ENCODE measurements at regions not wholly inside any gene's neighbourhood (a gene's known extent, or its start where the extent isn't known, plus 50 kb on each side); places are given as distances from the start of the nearest gene placed in this dataset.

DNA sequence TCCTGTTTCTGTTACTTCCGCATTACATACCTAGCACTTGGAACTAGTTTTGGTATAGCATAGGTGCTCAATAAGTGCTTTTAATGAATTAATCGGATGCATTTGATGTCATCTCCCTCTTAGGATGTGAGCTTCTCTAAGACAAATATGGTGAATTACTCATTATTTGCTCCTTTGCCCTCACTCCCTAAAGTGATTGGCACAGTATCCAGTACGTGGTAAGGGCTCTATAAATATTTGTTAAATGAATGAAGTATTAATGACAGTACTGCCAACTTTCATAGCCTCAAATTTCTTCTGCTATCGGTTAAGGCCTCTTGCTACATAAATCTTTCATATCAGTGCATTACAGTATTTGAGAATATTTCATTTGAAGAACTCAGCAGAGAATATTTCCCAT, 75.9 kb upstream of the ARID5B start:
- DNase-seq, result no peak
- ChIA-PET POLR2A (no interaction called here), CTCF (no interaction called here)
- H3K79me2 ChIP-seq (ENCODE audit: insufficient read depth), result no peaks in the 10 kb centered on the region
- peaks cover 0 to 10% of the 10 kb centered on the region in 2 experiments; a peak in 3 of 4 replicates for H3K4me1 ChIP-seq (ENCODE audit: control insufficient read depth in 1 of 2, insufficient read depth in 2 of 2, low read depth in 1 of 2, low read length in 1 of 2)
- H3K9me3 ChIP-seq, result no peaks in the 10 kb centered on the region
- no peak overlapping the region for H3K27ac ChIP-seq (ENCODE audit: low read depth in 2 of 2, low read length in 1 of 2)
- H2AFZ ChIP-seq (ENCODE audit: low read depth), result no peak overlapping the region
- TF ChIP-seq GABPA (IDR thresholded peaks at IDR 0.05; ENCODE audit: low read depth) (no peak), MXI1 (IDR thresholded peaks at IDR 0.05; ENCODE audit: low read depth, low read length) (no peak), RAD21 (IDR thresholded peaks at IDR 0.05; ENCODE audit: low read length) (no peak), FOXJ3 (CRISPR knock-in tag; IDR thresholded peaks at IDR 0.05) (no peak), NFIC (IDR thresholded peaks at IDR 0.05; ENCODE audit: borderline replicate concordance) (no peak), ZBTB33 (IDR thresholded peaks at IDR 0.05; ENCODE audit: borderline replicate concordance, low read depth) (no peak), USF1 (IDR thresholded peaks at IDR 0.05; ENCODE audit: borderline replicate concordance, low read depth) (no peak), ELF1 (IDR thresholded peaks at IDR 0.05) (no peak), POLR2AphosphoS5 (IDR thresholded peaks at IDR 0.05; ENCODE audit: low read depth, low read length) (no peak), GATA2 (CRISPR knock-in tag; IDR thresholded peaks at IDR 0.05) (no peak)
- TF ChIP-seq, protein P1, sequence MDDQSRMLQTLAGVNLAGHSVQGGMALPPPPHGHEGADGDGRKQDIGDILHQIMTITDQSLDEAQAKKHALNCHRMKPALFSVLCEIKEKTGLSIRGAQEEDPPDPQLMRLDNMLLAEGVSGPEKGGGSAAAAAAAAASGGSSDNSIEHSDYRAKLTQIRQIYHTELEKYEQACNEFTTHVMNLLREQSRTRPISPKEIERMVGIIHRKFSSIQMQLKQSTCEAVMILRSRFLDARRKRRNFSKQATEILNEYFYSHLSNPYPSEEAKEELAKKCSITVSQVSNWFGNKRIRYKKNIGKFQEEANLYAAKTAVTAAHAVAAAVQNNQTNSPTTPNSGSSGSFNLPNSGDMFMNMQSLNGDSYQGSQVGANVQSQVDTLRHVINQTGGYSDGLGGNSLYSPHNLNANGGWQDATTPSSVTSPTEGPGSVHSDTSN (IDR thresholded peaks at IDR 0.05), result no peak
- no peaks in the 10 kb centered on the region for H3K27me3 ChIP-seq (ENCODE audit: insufficient read depth)
- no peak overlapping the region for H3K4me3 ChIP-seq (ENCODE audit: low read depth in 2 of 2, low read length in 1 of 2)
- no peaks in the 10 kb centered on the region for H3K9me2 ChIP-seq
- no peaks in the 10 kb centered on the region for H4K20me1 ChIP-seq (ENCODE audit: insufficient read depth)
- H3K36me3 ChIP-seq (replicated peaks in 1 of 2; ENCODE audit: control insufficient read depth in 1 of 2, insufficient read depth in 2 of 2, low read length in 1 of 2), result no peaks in the 10 kb centered on the region
- H3K9ac ChIP-seq, result no peak overlapping the region
- H3F3A ChIP-seq (replicated peaks; ENCODE audit: insufficient read depth), result peaks cover 7% of the 10 kb centered on the region
- H3K4me2 ChIP-seq, result no peak overlapping the region
- 80% methylated on average over 4 of the region's 4 CpGs for WGBS (ENCODE audit: low lambda C conversion rate)

DNA sequence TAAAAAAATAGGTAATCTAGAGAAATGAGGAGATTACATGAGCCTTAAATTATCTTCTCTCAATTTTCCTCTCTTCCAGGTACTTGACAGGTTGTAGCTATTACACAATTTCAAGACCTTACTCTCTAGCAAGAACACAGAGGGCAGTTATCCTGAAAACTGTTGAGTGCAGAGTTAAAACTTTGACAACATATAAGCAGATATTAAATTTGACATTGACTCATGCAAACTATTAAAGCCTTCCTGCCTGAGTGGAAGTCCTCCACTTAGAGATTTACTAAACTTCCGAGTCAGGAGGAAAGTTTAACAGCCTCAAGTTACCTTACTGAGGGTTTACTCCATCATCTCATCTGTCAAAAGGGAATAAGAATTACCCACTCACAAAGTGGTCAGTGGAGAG, 73.5 kb upstream of the ARID5B start:
- H3K4me3 ChIP-seq (ENCODE audit: low read depth in 2 of 2, low read length in 1 of 2), result no peak overlapping the region
- H3K4me1 ChIP-seq (ENCODE audit: control insufficient read depth in 1 of 2, insufficient read depth in 2 of 2, low read depth in 1 of 2, low read length in 1 of 2), result peaks cover 0 to 3% of the 10 kb centered on the region in 2 experiments; a peak in 2 of 4 replicates
- no peaks in the 10 kb centered on the region for H3K79me2 ChIP-seq (ENCODE audit: insufficient read depth)
- H3K9ac ChIP-seq, result no peak overlapping the region
- ChIA-PET CTCF (interaction anchor here (1.5 kb wide), 1 partner anchor 70 kb away, joined by 5 read pairs; no protein-coding TSS in a partner anchor), POLR2A (no interaction called here)
- no peaks in the 10 kb centered on the region for H3F3A ChIP-seq (replicated peaks; ENCODE audit: insufficient read depth)
- H3K4me2 ChIP-seq, result no peak overlapping the region
- H3K27ac ChIP-seq (ENCODE audit: low read depth in 2 of 2, low read length in 1 of 2), result no peak overlapping the region
- H2AFZ ChIP-seq (ENCODE audit: low read depth), result no peak overlapping the region
- no peaks in the 10 kb centered on the region for H4K20me1 ChIP-seq (ENCODE audit: insufficient read depth)
- no peak for DNase-seq
- WGBS (ENCODE audit: low lambda C conversion rate), result 100% methylated on average over 1 of the region's 1 CpG
- H3K27me3 ChIP-seq (ENCODE audit: insufficient read depth), result no peaks in the 10 kb centered on the region
- H3K9me2 ChIP-seq, result no peaks in the 10 kb centered on the region
- no peak for TF ChIP-seq CHD2 (IDR thresholded peaks at IDR 0.05; ENCODE audit: low read length, partially characterized antibody)
- TF ChIP-seq NFIC (IDR thresholded peaks at IDR 0.05; ENCODE audit: borderline replicate concordance), result no peak
- no peak for TF ChIP-seq RFX5 (IDR thresholded peaks at IDR 0.05; ENCODE audit: low read length)
- no peak for TF ChIP-seq MEF2A (IDR thresholded peaks at IDR 0.05; ENCODE audit: borderline replicate concordance, low read depth)
- no peak for TF ChIP-seq RXRA (IDR thresholded peaks at IDR 0.05; ENCODE audit: borderline replicate concordance, low read depth)
- TF ChIP-seq ELF1 (IDR thresholded peaks at IDR 0.05), result no peak
- no peak for TF ChIP-seq GABPA (IDR thresholded peaks at IDR 0.05; ENCODE audit: low read depth)
- no peak for TF ChIP-seq SIN3A (IDR thresholded peaks at IDR 0.05; ENCODE audit: borderline replicate concordance, low read depth, low read length)
- no peak for TF ChIP-seq SMC3 (IDR thresholded peaks at IDR 0.05; ENCODE audit: low read depth, low read length)
- TF ChIP-seq FOXJ3 (CRISPR knock-in tag; IDR thresholded peaks at IDR 0.05), result no peak
- no peak for TF ChIP-seq TEAD4 (IDR thresholded peaks at IDR 0.05; ENCODE audit: borderline replicate concordance, insufficient read depth)
- TF ChIP-seq ZBTB33 (IDR thresholded peaks at IDR 0.05; ENCODE audit: borderline replicate concordance, low read depth), result no peak
- no peak for TF ChIP-seq EZH2phosphoT487 (IDR thresholded peaks at IDR 0.05; ENCODE audit: borderline replicate concordance, low read depth)
- TF ChIP-seq, protein P2, sequence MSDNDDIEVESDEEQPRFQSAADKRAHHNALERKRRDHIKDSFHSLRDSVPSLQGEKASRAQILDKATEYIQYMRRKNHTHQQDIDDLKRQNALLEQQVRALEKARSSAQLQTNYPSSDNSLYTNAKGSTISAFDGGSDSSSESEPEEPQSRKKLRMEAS (IDR thresholded peaks at IDR 0.05; ENCODE audit: low read depth), result no peak
- no peak for TF ChIP-seq JUND (IDR thresholded peaks at IDR 0.05)
- no peak for TF ChIP-seq GATA2 (CRISPR knock-in tag; IDR thresholded peaks at IDR 0.05)
- no peak for TF ChIP-seq NRF1 (IDR thresholded peaks at IDR 0.05; ENCODE audit: low read depth, low read length)
- TF ChIP-seq YY1 (IDR thresholded peaks at IDR 0.05; ENCODE audit: low read depth), result no peak
- H3K9me3 ChIP-seq, result no peaks in the 10 kb centered on the region
- no peaks in the 10 kb centered on the region for H3K36me3 ChIP-seq (replicated peaks in 1 of 2; ENCODE audit: control insufficient read depth in 1 of 2, insufficient read depth in 2 of 2, low read length in 1 of 2)
